Cardiac septum (tissue), 1 donor: ENCODE measurements at regions not wholly inside any gene's neighbourhood (a gene's known extent, or its start where the extent isn't known, plus 50 kb on each side); places are given as distances from the start of the nearest gene placed in this dataset.

Source experiments
- DNase-seq: peaks from one replicate; pipeline ENCODE4 v3.0.0-alpha.2; 2020; ENCODE audit warnings: low spot score
- intact Hi-C: fragments of 100-400 bp; cut with DNase I; formaldehyde crosslinking; loops from one replicate; pipeline ENCODE4 v1.14.0; 2022
- donor health status: DM: no; HTN: no; CAD: no.

- intact Hi-C loops = loop anchor here (2.0 kb wide), 1 partner anchor 93 kb away; no protein-coding TSS in a partner anchor
- no peak for DNase-seq
Observed at GRCh38 chr7:35467456-35467978, 213.6 kb upstream of the TBX20 start.

- peak; percentile 86 for DNase-seq
- intact Hi-C loops = loop anchor here (2.0 kb wide), 1 partner anchor 91 kb away; no protein-coding TSS in a partner anchor
Observed at GRCh38 chr7:35465791-35466336, 212.0 kb upstream of the TBX20 start.

GRCh38 chr7:35463751-35464150 is 209.9 kb upstream of the TBX20 start:
- DNase-seq = no peak
- intact Hi-C loops = no loop called here

- intact Hi-C loops = no loop called here
Observed at GRCh38 chr7:35463176-35463700, 209.3 kb upstream of the TBX20 start.

GRCh38 chr7:35454575-35455385 is 200.9 kb upstream of the TBX20 start:
- intact Hi-C loops = no loop called here
- DNase-seq = no peak

More at GRCh38 chr7:35463176-35463700, 209.3 kb upstream of the TBX20 start:
- DNase-seq = no peak

GRCh38 chr7:35450456-35451214 is 196.7 kb upstream of the TBX20 start:
- intact Hi-C loops = no loop called here
- no peak for DNase-seq

GRCh38 chr7:35448486-35448885 is 194.6 kb upstream of the TBX20 start:
- intact Hi-C loops = no loop called here
- no peak for DNase-seq

GRCh38 chr7:35446091-35446490 is 192.2 kb upstream of the TBX20 start:
- intact Hi-C loops = no loop called here
- no peak for DNase-seq

- intact Hi-C loops = no loop called here
- no peak for DNase-seq
Observed at GRCh38 chr7:35437619-35438275, 183.8 kb upstream of the TBX20 start.

GRCh38 chr7:35436452-35436851 is 182.6 kb upstream of the TBX20 start:
- intact Hi-C loops = no loop called here
- DNase-seq = no peak

- no peak for DNase-seq
- intact Hi-C loops = no loop called here
Observed at GRCh38 chr7:35430547-35431153, 176.8 kb upstream of the TBX20 start.

- intact Hi-C loops = loop anchor here (2.0 to 10.0 kb wide), 4 partner anchors 96 to 200 kb away; no protein-coding TSS in a partner anchor
- DNase-seq = no peak
Observed at GRCh38 chr7:35424869-35425495, 171.1 kb upstream of the TBX20 start.

- intact Hi-C loops = loop anchor here (2.0 to 10.0 kb wide), 3 partner anchors 96 to 200 kb away; no protein-coding TSS in a partner anchor
- DNase-seq = no peak
Observed at GRCh38 chr7:35424440-35424839, 170.5 kb upstream of the TBX20 start.

GRCh38 chr7:35422715-35423114 is 168.8 kb upstream of the TBX20 start:
- intact Hi-C loops = loop anchor here (5.0 to 10.0 kb wide), 2 partner anchors 165 to 202 kb away; no protein-coding TSS in a partner anchor
- no peak for DNase-seq

GRCh38 chr7:35420656-35421055 is 166.8 kb upstream of the TBX20 start:
- intact Hi-C loops = loop anchor here (5.0 to 10.0 kb wide), 2 partner anchors 163 to 204 kb away; no protein-coding TSS in a partner anchor

GRCh38 chr7:35419391-35419755 is 165.5 kb upstream of the TBX20 start:
- DNase-seq = no peak
- intact Hi-C loops = no loop called here

More at GRCh38 chr7:35420656-35421055, 166.8 kb upstream of the TBX20 start:
- DNase-seq = no peak

GRCh38 chr7:35418716-35419390 is 165.0 kb upstream of the TBX20 start:
- intact Hi-C loops = no loop called here
- no peak for DNase-seq

GRCh38 chr7:35416568-35416967 is 162.7 kb upstream of the TBX20 start:
- intact Hi-C loops = no loop called here
- DNase-seq = no peak
